Smooth muscle cell (in vitro differentiated cells): ENCODE measurements at regions not wholly inside any gene's neighbourhood (a gene's known extent, or its start where the extent isn't known, plus 50 kb on each side); places are given as distances from the start of the nearest gene placed in this dataset.

Source experiments
- DNase-seq: peaks from one replicate; lab custom pipeline; 2025; ENCODE audit not compliant: unreplicated experiment; lab: John Stamatoyannopoulos, UW
- H2AFZ ChIP-seq: fragments of 200-600 bp; sonication (generic); 2 replicates; pipeline ENCODE4 v1.6.0; 2016; ENCODE audit warnings: antibody characterized with exemption, low read depth, mild to moderate bottlenecking
- H3F3A ChIP-seq: fragments of 200-600 bp; sonication (generic); 2 replicates; pipeline ENCODE4 v1.6.0; 2017; ENCODE audit warnings: antibody characterized with exemption, low read depth
- H3K27ac ChIP-seq: fragments of 200-600 bp; sonication (generic); 2 replicates; pipeline ENCODE4 v1.5.1; 2016; ENCODE audit warnings: low read depth, mild to moderate bottlenecking
- H3K27me3 ChIP-seq: fragments of 200-600 bp; sonication (generic); 2 replicates; pipeline ENCODE4 v1.6.1; 2016; ENCODE audit warnings: low read depth, mild to moderate bottlenecking
- H3K36me3 ChIP-seq: fragments of 200-600 bp; sonication (generic); 2 replicates; pipeline ENCODE4 v1.5.1; 2016; ENCODE audit warnings: low read depth
- H3K4me1 ChIP-seq: fragments of 200-600 bp; sonication (generic); 2 replicates; pipeline ENCODE4 v1.5.1; 2016; ENCODE audit warnings: low read depth
- H3K4me2 ChIP-seq: fragments of 200-600 bp; sonication (generic); 2 replicates; pipeline ENCODE4 v1.6.0; 2016; ENCODE audit warnings: mild to moderate bottlenecking
- H3K4me3 ChIP-seq: fragments of 200-600 bp; sonication (generic); 2 replicates; pipeline ENCODE4 v1.5.1; 2016; ENCODE audit warnings: mild to moderate bottlenecking
- H3K79me2 ChIP-seq: fragments of 200-600 bp; sonication (generic); 2 replicates; pipeline ENCODE4 v1.6.0; 2016; ENCODE audit warnings: low read depth, mild to moderate bottlenecking
- H3K9ac ChIP-seq: fragments of 200-600 bp; sonication (generic); 2 replicates; pipeline ENCODE4 v1.6.0; 2016; ENCODE audit warnings: low read depth
- H3K9me3 ChIP-seq: fragments of 200-600 bp; sonication (generic); replicated peaks from 2 replicates; pipeline ENCODE4 v1.5.1; 2016; ENCODE audit warnings: low read depth
- H4K20me1 ChIP-seq: fragments of 200-600 bp; sonication (generic); 2 replicates; pipeline ENCODE4 v1.6.0; 2016; ENCODE audit warnings: low read depth
- CTCF ChIP-seq: fragments of 200-600 bp; sonication (generic); IDR thresholded peaks from 2 replicates; pipeline ENCODE4 v1.5.1; 2017; ENCODE audit warnings: borderline replicate concordance, mild to moderate bottlenecking, antibody characterized with exemption; ENCODE audit not compliant: insufficient read depth, poor library complexity, severe bottlenecking
- WGBS: methylation state at CpG from one replicate; pipeline ENCODE4 v1.1.7; 2016; ENCODE audit warnings: low lambda C conversion rate; 5-methylcytosine and 5-hydroxymethylcytosine counted together

- no peaks in the 10 kb centered on the region for H3K27me3 ChIP-seq
- H4K20me1 ChIP-seq, result no peaks in the 10 kb centered on the region
- H3K4me1 ChIP-seq, result no peaks in the 10 kb centered on the region
- H2AFZ ChIP-seq, result no peak overlapping the region
- no peak overlapping the region for H3K4me2 ChIP-seq
- no peak for TF ChIP-seq CTCF
- no peak overlapping the region for H3K9ac ChIP-seq
- WGBS, result 90% methylated on average over 3 of the region's 3 CpGs
- H3K79me2 ChIP-seq, result no peaks in the 10 kb centered on the region
- no peak overlapping the region for H3K4me3 ChIP-seq
- no peaks in the 10 kb centered on the region for H3F3A ChIP-seq
- no peaks in the 10 kb centered on the region for H3K9me3 ChIP-seq
- no peak for DNase-seq
- H3K27ac ChIP-seq, result no peak overlapping the region
- H3K36me3 ChIP-seq, result no peaks in the 10 kb centered on the region
These were observed 254.1 kb upstream of the PTER start for GRCh38 chr10:16182688-16183087.

GRCh38 chr10:16184096-16184597, 252.7 kb upstream of the PTER start:
- no peak for DNase-seq
- Histone ChIP-seq H3K9ac (no peak overlapping the region), H3K4me2 (no peak overlapping the region)

GRCh38 chr10:16184906-16185305, 251.9 kb upstream of the PTER start:
- Histone ChIP-seq H3K27ac (no peak overlapping the region), H3K4me2 (no peak overlapping the region), H3K9me3 (no peaks in the 10 kb centered on the region), H3K79me2 (no peaks in the 10 kb centered on the region), H3K4me1 (no peaks in the 10 kb centered on the region), H3F3A (no peaks in the 10 kb centered on the region), H3K9ac (no peak overlapping the region), H3K4me3 (no peak overlapping the region), H2AFZ (no peak overlapping the region), H3K36me3 (no peaks in the 10 kb centered on the region), H3K27me3 (no peaks in the 10 kb centered on the region), H4K20me1 (no peaks in the 10 kb centered on the region)
- no peak for TF ChIP-seq CTCF
- WGBS, result 69% methylated on average over 2 of the region's 2 CpGs
- DNase-seq, result no peak

More at GRCh38 chr10:16184096-16184597, 252.7 kb upstream of the PTER start:
- Histone ChIP-seq H4K20me1 (no peaks in the 10 kb centered on the region), H3K27me3 (no peaks in the 10 kb centered on the region), H3F3A (no peaks in the 10 kb centered on the region), H2AFZ (no peak overlapping the region), H3K36me3 (no peaks in the 10 kb centered on the region), H3K4me3 (no peak overlapping the region), H3K79me2 (no peaks in the 10 kb centered on the region), H3K9me3 (no peaks in the 10 kb centered on the region), H3K27ac (no peak overlapping the region), H3K4me1 (no peaks in the 10 kb centered on the region)
- TF ChIP-seq CTCF, result no peak
- 85% methylated on average over 3 of the region's 3 CpGs for WGBS

GRCh38 chr10:16186564-16186963, 250.2 kb upstream of the PTER start:
- Histone ChIP-seq H3K4me1 (no peaks in the 10 kb centered on the region), H3K4me3 (no peak overlapping the region), H3K4me2 (no peak overlapping the region), H3K9me3 (no peaks in the 10 kb centered on the region), H3K27me3 (no peaks in the 10 kb centered on the region), H3K79me2 (no peaks in the 10 kb centered on the region), H3K36me3 (no peaks in the 10 kb centered on the region), H2AFZ (no peak overlapping the region), H3F3A (no peaks in the 10 kb centered on the region), H3K27ac (no peak overlapping the region), H3K9ac (no peak overlapping the region), H4K20me1 (no peaks in the 10 kb centered on the region)
- DNase-seq, result no peak
- no peak for TF ChIP-seq CTCF
- WGBS, result 72% methylated on average over 3 of the region's 3 CpGs
